ENCODE measurements at regions not wholly inside any gene's neighbourhood (a gene's known extent, or its start where the extent isn't known, plus 50 kb on each side); places are given as distances from the start of the nearest gene placed in this dataset.
A peak's percentile ranks its signal among the peaks of the same experiment; 100 is the strongest.

DNA sequence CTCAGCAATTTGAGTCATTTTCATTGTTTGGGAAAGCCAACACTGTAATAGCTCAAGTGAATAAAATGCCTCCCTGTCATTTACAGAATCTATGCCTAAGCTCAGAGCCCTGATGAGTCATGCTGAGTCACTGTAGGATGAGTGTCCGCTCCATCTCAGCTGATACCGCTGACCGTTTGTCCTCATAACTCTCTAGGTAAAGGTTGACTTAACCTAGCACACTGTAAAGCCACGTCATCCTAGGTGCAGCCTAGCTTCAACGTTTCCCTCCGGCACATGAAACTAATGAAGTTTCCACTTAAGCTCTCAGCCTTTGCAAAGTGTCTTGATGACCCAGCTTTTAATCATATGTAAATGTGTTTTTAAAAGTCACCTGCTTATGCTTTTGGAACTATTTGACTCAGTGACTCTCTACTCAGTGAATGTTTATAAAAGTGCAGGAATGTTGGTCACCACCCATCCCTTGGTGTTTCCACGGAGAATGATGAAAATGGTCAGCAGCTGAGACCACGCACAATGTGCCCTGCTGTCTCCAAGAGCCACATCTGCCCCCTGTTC is 154.0 kb downstream of the PMAIP1 start (continued):
- TF ChIP-seq, protein P1, sequence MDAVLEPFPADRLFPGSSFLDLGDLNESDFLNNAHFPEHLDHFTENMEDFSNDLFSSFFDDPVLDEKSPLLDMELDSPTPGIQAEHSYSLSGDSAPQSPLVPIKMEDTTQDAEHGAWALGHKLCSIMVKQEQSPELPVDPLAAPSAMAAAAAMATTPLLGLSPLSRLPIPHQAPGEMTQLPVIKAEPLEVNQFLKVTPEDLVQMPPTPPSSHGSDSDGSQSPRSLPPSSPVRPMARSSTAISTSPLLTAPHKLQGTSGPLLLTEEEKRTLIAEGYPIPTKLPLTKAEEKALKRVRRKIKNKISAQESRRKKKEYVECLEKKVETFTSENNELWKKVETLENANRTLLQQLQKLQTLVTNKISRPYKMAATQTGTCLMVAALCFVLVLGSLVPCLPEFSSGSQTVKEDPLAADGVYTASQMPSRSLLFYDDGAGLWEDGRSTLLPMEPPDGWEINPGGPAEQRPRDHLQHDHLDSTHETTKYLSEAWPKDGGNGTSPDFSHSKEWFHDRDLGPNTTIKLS (IDR thresholded peaks at IDR 0.05; ENCODE audit: borderline replicate concordance, low read depth) = peak; percentile 87; the same call in 1 of the 2 replicates
- TF ChIP-seq BACH1 (tag; IDR thresholded peaks at IDR 0.05) (peak; percentile 97), NFIC (IDR thresholded peaks at IDR 0.05) (0 out of 2 replicates have a peak, but pooled peaks have one; percentile 7), EP400 (IDR thresholded peaks at IDR 0.05) (peak; percentile 62), ZC3H11A (IDR thresholded peaks at IDR 0.05; ENCODE audit: low read depth, low read length) (no peak), MTA3 (IDR thresholded peaks at IDR 0.05; ENCODE audit: borderline replicate concordance) (peak; percentile 51; the same call in 1 of the 2 replicates), HNRNPK (IDR thresholded peaks at IDR 0.05; ENCODE audit: low read depth, low read length, poor library complexity, severe bottlenecking) (no peak), JUN (IDR thresholded peaks at IDR 0.05; ENCODE audit: borderline replicate concordance, low read depth, low read length) (peak; percentile 98), JUN (CRISPR knock-in tag; IDR thresholded peaks at IDR 0.05; ENCODE audit: borderline replicate concordance) (0 out of 2 replicates have a peak, but pooled peaks have one; percentile 37), KDM1A (IDR thresholded peaks at IDR 0.05) (0 out of 4 replicates have a peak, but pooled peaks of 1 of the 2 experiments have one; percentile 18), SMARCE1 (IDR thresholded peaks at IDR 0.05) (peak; percentile 92), DPF2 (IDR thresholded peaks at IDR 0.05) (peak; percentile 95)
- TF ChIP-seq, protein P2, sequence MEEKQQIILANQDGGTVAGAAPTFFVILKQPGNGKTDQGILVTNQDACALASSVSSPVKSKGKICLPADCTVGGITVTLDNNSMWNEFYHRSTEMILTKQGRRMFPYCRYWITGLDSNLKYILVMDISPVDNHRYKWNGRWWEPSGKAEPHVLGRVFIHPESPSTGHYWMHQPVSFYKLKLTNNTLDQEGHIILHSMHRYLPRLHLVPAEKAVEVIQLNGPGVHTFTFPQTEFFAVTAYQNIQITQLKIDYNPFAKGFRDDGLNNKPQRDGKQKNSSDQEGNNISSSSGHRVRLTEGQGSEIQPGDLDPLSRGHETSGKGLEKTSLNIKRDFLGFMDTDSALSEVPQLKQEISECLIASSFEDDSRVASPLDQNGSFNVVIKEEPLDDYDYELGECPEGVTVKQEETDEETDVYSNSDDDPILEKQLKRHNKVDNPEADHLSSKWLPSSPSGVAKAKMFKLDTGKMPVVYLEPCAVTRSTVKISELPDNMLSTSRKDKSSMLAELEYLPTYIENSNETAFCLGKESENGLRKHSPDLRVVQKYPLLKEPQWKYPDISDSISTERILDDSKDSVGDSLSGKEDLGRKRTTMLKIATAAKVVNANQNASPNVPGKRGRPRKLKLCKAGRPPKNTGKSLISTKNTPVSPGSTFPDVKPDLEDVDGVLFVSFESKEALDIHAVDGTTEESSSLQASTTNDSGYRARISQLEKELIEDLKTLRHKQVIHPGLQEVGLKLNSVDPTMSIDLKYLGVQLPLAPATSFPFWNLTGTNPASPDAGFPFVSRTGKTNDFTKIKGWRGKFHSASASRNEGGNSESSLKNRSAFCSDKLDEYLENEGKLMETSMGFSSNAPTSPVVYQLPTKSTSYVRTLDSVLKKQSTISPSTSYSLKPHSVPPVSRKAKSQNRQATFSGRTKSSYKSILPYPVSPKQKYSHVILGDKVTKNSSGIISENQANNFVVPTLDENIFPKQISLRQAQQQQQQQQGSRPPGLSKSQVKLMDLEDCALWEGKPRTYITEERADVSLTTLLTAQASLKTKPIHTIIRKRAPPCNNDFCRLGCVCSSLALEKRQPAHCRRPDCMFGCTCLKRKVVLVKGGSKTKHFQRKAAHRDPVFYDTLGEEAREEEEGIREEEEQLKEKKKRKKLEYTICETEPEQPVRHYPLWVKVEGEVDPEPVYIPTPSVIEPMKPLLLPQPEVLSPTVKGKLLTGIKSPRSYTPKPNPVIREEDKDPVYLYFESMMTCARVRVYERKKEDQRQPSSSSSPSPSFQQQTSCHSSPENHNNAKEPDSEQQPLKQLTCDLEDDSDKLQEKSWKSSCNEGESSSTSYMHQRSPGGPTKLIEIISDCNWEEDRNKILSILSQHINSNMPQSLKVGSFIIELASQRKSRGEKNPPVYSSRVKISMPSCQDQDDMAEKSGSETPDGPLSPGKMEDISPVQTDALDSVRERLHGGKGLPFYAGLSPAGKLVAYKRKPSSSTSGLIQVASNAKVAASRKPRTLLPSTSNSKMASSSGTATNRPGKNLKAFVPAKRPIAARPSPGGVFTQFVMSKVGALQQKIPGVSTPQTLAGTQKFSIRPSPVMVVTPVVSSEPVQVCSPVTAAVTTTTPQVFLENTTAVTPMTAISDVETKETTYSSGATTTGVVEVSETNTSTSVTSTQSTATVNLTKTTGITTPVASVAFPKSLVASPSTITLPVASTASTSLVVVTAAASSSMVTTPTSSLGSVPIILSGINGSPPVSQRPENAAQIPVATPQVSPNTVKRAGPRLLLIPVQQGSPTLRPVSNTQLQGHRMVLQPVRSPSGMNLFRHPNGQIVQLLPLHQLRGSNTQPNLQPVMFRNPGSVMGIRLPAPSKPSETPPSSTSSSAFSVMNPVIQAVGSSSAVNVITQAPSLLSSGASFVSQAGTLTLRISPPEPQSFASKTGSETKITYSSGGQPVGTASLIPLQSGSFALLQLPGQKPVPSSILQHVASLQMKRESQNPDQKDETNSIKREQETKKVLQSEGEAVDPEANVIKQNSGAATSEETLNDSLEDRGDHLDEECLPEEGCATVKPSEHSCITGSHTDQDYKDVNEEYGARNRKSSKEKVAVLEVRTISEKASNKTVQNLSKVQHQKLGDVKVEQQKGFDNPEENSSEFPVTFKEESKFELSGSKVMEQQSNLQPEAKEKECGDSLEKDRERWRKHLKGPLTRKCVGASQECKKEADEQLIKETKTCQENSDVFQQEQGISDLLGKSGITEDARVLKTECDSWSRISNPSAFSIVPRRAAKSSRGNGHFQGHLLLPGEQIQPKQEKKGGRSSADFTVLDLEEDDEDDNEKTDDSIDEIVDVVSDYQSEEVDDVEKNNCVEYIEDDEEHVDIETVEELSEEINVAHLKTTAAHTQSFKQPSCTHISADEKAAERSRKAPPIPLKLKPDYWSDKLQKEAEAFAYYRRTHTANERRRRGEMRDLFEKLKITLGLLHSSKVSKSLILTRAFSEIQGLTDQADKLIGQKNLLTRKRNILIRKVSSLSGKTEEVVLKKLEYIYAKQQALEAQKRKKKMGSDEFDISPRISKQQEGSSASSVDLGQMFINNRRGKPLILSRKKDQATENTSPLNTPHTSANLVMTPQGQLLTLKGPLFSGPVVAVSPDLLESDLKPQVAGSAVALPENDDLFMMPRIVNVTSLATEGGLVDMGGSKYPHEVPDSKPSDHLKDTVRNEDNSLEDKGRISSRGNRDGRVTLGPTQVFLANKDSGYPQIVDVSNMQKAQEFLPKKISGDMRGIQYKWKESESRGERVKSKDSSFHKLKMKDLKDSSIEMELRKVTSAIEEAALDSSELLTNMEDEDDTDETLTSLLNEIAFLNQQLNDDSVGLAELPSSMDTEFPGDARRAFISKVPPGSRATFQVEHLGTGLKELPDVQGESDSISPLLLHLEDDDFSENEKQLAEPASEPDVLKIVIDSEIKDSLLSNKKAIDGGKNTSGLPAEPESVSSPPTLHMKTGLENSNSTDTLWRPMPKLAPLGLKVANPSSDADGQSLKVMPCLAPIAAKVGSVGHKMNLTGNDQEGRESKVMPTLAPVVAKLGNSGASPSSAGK (IDR thresholded peaks at IDR 0.05) = peak; percentile 72
- TF ChIP-seq, protein P3, sequence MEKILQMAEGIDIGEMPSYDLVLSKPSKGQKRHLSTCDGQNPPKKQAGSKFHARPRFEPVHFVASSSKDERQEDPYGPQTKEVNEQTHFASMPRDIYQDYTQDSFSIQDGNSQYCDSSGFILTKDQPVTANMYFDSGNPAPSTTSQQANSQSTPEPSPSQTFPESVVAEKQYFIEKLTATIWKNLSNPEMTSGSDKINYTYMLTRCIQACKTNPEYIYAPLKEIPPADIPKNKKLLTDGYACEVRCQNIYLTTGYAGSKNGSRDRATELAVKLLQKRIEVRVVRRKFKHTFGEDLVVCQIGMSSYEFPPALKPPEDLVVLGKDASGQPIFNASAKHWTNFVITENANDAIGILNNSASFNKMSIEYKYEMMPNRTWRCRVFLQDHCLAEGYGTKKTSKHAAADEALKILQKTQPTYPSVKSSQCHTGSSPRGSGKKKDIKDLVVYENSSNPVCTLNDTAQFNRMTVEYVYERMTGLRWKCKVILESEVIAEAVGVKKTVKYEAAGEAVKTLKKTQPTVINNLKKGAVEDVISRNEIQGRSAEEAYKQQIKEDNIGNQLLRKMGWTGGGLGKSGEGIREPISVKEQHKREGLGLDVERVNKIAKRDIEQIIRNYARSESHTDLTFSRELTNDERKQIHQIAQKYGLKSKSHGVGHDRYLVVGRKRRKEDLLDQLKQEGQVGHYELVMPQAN (IDR thresholded peaks at IDR 0.05; ENCODE audit: borderline replicate concordance) = no peak

Data from K562 (cell line).